CD4-positive, alpha-beta T cell treated with Interleukin-4 for 4 hours (primary cell): ENCODE measurements at regions not wholly inside any gene's neighbourhood (a gene's known extent, or its start where the extent isn't known, plus 50 kb on each side); places are given as distances from the start of the nearest gene placed in this dataset.
"Not testable (repeated sequence)": the region's sequence is repeated elsewhere in the genome, so short reads cannot be mapped to it uniquely, and the experiment has no call there.

Experiments
- DNase-seq: peaks from one replicate; pipeline ENCODE4 v3.0.0-alpha.2; 2020

DNA sequence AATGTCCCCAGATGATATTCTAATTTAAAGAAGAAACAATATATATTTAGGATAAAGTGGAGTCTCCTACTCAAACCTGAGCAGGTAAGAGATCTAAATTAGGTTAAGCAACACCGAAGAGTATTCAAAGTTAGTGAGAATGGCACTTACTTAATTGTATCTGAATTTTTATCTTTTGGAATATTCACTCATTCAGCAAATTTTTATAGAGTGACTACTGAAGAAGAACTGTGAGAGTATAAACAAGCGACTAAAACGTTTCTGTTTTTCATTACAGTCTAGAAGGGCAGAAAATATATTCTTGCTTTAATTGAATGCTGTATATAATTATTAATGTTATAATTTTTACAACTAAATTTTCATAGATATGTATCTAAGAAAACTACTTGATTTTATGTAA, 567.7 kb upstream of the TBL1XR1 start:
- no peak for DNase-seq

DNA sequence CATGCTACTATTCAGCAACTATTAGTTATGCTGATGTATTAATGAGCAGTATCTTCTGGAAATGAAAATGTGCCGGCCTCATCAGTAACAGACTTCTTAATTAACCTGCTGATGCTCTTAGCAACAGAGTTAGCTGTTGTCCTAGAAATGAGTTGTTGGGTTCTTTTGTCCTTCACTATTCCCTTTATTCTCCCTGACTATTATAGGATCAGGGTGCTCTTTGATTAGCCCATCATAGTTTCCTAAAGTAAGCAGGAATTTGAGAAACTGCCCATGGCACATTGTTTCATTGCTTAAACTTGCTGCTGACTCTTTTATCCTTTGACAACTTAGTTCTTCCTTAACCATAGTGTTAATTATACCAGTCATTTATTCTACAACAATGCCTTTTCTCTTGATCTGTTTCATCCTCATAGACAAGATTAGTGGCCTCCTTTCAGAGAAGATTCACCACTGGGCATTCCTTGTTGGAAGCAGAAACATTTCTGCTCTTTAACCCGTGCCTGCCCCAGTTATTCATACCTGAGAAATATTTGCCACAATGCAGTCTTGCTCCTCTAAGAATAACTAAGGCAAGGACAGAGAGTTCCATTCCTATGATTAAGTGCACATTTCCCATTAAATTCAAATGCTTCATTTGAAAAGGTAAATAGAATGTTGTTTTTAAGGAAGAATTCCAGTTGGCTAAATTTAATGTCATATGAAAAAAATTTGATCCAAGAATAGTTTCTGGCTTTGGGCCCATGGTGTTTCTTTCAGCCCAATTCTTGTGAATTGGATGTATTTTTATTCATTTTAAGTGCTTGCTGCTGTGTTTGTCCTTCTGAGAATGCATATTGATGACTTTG, 573.3 kb upstream of the TBL1XR1 start:
- no peak for DNase-seq

DNA sequence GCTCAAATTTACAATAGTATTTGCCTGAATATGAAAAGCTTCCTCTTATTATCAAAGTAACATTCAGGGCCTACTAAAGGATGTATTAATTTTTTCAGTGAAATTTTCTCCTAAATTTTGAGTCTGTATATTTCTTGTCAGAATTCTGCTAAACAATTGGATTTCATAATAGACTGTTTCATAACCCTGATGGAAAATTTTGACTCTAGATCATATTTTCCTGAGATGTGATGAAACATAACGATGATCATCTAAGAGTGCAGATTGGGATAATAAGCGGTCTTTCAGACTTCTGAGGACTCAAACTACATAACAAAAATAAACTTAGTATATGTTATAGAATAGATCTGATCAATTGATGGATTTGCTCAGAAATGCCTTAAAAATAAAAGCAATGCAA, 574.5 kb upstream of the TBL1XR1 start:
- no peak for DNase-seq

DNA sequence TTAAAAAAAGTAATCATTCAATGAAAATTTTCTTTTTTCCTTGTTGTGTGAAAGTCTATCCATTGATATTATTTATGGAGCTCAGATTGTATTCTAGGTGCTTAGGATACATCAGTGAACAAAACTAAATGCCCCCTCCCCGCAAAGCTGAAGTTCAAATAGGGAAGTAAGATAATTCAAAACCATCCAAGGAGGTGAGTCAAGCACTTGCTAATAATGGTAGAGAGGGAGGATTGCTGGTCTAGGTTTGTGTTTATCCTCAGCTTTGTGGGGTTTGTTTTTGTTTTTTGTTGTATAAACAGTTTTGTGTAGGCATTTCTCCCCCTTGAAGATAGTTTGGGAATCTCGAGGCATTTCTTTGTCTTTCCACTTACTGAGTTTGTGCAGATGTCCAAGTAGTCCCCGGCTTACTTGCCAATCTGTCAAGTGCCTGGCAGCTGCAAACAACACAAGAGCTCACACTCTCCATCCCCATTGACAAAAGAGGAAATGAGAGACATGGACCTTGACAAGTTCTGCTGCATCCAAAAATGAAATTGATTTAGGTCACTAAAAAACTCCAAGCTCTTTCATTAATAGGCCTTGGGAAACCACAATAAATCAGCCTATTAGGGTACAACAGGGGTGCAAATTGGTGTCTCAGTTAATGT, 575.8 kb upstream of the TBL1XR1 start:
- no peak for DNase-seq

DNA sequence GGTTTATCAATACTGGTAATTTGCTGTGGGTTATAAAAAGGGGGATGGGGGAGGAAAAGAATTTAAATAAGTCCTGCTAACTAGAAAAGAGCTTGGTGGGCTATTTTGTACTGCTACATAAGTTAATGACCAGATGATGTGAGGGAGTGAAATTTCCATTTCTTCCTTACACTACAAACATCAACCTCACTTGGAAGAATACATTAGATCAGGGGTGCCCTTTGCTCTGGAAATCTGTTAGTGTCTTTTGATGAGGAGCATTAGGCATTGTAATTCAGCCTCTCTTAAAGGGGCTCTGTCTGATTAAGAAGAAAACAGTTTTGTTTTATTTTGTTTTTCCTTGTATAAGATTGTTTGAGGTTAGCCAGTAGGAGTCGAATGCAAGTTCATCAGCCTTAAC, 576.4 kb upstream of the TBL1XR1 start:
- no peak for DNase-seq

DNA sequence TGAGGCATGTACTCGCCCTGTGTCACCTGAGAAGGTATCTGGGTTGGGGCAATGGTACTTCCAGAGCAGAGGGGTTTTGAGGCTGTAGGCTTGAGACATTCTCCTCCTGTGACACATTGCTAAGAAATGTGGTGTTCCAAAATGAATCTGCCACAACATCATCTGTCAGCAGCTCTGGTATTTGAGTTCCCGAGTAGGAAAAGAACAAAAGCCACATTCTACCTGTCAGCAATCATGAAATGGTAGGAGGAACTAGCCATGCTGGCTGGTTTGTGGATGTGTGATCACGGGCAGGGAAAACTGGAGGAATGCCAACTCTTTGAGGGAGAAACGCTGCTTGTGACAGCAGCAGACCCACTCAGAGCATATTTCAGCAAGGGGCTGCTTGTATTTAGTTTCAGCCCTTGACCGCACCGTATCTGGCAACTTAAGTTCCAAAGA, 579.4 kb upstream of the TBL1XR1 start:
- DNase-seq, result no peak

DNA sequence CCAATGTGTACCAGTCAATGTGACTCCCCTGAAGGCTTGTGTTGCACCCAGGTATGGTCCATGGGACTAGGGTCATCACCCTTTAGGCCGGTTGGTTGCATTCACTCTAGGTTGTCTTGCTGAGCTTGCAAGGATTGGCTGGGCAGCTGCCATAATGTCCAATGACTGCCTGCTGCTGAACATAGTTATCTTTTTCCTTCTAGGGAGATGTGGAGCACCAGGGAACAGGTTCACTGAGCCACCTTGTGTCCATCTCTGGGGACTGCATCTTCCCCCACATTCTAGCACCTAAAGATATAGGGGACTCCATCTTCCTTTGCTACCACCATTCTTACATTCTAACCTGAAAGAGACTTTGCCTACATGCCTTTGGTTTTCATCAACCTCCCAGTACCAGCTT, 580.4 kb upstream of the TBL1XR1 start:
- peak; percentile 26 for DNase-seq

DNA sequence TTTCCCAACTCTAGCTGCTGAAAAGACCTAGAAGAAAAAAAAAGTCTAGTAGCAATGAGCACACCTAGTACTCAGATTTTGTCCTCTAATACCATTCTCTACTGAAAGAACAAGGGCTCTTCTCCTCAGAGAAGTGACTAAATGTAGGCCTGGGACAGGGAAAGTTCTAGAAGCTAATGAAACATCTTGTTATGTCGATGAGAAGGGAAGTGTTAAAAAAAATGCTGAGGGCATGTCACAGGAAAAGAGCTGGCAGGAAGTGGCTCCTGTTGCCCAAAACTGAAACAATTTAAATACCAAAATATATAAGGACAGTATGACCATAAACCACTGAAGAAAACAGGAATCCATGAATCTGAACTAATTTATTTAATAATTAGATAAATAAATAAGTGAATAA, 581.4 kb upstream of the TBL1XR1 start:
- DNase-seq, result peak; percentile 43

DNA sequence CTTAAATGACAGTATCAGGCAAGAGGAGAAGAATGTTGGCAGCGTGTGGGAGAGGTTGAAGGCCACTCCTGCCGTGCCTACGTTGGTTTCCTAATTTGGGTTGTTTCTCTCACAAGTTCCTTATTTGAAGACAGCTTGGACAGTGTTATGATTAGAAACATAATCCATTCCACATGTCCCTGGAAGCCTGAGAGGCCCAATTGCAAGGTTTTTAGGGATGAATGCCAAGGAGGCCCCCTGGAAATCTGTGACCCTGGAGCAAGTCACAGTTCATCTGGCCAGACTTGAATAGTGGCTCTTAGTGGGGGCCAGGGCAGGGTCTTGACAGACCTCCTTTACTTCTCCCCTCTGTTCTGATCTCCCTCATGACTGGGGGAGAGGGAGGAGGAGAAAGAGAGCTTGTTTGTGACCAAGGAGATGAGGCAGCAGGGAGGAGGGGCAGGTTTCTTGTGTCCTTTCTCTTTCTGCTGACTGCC, 584.4 kb upstream of the TBL1XR1 start:
- DNase-seq, result no peak

DNA sequence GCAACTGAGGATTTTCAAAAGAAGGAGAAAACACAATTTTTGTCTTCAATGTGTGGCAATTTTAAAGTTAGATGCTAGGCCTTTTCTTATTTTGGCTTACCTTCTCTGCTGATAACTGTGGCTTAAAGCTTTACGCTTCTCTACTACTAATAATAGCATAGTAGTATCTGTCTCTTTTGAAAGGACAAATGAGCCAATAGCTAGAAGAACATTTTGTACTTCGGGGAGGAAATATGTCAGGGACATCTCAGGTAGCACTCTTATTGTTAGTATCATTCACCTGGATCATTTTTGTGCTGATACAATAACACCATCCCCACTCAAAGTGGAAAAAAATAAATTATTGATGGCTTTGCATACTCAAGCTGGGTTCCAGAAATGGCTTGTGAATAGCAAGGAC, 586.1 kb upstream of the TBL1XR1 start:
- no peak for DNase-seq

DNA sequence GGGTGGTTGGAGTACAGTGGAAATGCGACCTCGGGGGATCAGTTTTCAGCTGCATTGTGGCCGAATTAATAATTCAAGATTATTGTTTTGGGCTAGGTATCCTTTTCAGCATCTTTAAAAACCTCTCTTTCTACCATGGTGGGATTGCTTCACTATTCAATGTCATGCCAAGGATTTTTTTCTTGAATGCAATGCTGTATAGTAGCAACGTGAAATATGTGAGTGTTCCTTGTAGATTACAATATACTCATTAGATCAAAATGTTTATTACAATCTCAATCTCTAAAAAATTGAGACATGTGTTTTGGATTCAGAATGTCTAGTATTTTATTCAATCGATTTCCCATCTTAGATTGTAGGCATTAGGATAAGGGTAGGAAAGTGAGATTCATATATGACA, 586.5 kb upstream of the TBL1XR1 start:
- no peak for DNase-seq

DNA sequence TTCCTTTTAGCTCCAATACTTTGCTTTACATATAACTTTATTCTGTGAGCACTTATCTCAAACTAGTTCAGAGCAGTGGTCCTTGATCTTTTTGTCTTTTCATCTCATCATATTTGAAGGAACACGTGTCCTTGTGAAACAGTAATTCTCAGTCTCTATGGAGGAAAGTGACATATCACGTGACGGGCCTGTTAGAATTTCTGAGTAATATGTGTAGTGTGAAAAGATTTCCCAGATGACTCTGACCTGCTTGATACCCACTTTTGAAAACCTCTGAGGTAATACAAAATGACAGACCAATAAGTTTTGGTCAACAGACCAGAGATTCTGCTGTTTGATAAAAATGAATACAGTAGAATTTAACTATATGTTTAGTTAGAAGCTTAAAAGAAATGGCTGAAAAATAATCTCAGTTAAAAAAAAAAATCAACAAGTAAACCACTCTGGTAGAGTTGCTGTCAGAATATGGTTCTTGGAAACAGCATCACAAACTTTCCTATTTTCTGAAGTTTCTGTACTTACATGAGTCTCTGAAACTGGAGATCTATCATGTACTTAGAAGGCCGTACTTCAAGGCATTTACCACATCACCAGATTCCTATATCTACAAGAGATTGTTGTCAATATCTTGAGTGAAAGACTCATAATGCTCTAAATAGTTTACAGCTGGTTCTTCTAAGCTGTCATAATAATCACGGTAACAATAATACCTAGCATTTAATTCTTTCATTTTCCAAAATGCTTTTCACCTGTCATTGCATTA, 590.2 kb upstream of the TBL1XR1 start:
- peak; percentile 36 for DNase-seq

DNA sequence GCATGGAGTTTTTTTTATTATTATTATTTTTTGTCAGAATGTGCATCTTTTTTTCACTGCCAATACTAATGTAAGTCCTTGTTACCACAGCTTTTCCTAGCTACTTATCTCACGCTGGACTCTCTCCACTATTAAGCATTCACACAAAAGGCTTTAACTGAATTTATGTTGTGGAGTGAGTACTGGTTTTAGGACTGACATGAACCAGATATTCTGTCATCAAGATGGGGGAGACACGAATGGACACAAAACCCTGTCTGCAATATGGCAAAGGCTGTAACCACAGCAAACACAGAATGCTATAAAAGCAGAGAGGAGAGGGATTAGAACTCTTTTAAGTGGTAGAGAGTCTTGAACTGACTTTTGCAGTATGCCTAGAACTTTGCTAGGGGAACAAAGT, 592.2 kb upstream of the TBL1XR1 start:
- no peak for DNase-seq

DNA sequence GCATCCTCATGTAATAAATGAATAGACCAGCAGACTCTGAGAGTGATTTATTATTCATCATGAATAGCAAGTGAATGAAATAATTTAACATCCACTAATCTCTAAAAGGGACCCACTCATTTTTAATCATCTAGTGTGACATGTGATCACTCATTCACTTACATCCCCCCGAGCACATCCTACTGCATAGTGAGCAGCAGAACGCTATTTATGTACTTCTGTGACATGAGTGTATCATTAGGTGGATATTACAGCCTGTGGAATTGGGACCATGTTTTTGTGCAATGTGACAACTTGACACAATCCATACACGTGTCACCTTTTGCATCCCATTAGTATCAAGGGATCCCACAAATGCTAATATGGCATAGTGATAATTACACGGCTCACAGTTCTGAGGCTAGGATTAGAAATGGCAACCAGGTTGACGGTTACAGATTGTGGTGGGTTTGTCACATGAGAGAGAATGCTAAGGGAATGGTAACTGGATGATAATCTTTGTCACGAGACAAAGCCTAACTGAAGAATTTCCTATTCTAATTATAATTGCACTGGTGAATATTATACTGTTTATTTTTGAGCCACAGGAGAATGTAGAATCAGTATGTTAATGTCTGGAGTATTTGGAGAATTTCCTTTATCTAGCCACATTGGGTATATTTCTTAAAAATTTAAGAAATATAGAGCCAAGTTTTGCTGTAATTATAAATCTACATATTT, 595.2 kb upstream of the TBL1XR1 start:
- no peak for DNase-seq

DNA sequence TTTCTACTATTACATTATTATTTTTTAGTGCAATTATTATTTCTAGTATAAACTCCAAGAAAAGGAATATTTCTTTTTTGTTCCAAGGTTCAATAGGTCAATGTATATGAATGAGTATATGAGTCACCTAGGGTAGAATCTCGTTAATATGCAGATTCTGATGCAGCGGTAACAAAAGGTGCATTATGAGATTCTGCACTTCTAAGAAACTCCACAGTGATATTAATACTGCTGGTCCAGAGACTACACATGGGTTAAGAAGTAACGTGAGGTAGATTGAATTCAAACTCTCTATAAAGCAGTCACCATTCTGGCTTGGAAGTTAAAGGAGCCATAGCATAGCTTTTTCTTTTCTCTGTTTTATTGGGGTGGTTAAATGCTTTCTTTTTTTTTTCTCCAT, 596.2 kb upstream of the TBL1XR1 start:
- no peak for DNase-seq

DNA sequence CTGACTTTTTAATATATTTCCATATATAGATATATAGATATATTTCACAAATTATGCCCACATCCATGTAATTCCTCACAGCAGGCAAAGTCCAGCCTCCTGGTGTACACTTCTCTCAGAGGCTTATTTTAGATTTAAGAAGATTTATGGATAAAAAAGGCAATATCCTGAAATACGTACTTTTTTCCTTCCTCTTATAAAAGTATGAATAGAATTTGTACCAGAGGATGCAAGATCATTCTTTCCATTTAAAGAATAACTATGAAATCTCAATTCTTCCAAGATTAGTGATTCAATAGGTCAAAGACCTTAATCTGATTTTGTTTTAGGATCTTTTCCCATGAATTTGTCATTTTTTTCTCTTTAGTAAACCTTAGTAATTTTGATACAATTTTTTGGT, 597.9 kb upstream of the TBL1XR1 start:
- no peak for DNase-seq

DNA sequence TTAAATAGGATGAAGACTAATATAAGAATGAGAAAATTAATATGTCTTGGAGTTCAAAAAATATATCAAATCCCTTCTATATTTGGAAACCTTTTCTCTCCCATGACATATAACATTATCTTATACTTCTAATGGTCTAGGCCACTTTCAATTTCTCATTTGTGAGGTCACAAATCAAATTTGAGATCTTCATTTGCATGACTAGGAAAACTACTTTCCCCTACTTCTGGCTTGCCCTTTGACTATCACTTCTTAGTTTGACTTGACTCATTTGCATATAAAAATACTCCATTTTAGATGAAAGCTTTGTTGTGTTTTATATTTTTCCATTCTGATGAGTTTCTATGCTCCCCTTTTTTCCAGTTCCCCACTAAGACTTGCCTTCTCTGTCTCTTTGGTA, 598.6 kb upstream of the TBL1XR1 start:
- DNase-seq, result no peak

DNA sequence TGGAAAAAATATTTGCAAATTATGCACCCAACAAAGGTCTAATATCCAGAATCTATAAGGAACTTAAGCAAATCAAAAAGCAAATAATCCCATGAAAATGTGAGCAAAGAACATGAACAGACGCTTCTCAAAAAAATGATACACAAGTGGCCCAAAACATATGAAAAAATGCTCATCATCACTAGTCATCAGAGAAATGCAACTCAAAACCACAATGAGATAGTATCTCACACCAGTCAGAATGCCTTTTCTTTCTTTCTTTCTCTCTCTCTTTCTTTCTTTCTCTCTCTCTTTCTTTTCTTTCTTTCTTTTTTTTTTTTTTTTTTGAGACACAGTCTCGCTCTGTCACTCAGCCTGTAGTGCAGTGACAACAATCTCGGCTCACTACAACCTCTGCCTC, 602.9 kb upstream of the TBL1XR1 start:
- not testable (repeated sequence) for DNase-seq

DNA sequence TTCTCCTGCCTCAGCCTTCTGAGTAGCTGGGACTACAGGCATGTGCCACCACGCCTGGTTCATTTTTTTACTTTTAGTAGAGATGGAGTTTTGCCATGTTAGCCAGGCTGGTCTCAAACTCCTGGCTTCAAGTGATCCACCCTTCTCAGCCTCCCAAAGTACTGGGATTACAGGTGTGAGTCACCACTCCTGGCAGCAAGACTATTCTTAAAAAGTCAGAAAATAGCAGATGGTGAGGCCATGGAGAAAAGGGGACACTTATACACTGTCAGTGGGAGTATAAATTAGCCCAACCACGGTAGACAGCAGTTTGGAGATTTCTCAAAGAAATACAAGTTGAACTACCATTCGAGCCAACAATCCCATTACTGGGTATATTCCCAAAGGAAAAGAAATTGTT, 603.3 kb upstream of the TBL1XR1 start:
- no peak for DNase-seq

DNA sequence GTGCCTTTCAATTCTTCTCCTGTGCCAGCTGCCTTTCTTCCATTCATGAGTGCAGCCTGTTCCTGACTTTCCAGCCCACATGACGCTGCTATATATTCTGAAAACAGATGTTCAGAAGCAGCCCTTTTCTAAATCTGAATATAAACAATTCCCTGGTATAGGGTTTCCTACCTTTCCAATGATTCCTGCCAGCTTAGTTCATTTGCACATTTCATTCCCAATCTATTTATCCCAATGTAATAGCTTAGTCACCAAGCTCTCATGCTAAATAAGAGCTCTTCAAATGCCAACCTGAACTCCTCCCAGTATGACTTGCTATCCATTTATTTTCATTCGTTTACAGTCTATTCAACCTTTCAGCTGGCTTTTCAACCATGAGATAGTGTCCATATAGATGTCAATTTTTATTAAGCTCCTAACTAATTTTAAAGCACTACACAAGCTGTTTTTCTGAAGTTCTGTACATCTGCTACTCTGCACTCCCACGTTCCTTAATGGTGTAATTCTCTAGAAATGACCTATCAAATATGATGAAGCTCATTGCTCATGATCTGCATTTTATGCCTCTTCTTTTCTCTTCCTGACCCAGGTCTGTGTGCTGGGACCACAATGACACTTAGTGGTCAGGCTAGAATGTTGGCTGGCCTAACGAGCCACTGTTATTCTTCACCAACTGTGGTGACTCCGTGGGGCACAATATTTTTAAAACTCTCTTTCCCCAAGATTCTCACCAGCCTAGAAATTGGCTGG, 605.0 kb upstream of the TBL1XR1 start:
- no peak for DNase-seq

DNA sequence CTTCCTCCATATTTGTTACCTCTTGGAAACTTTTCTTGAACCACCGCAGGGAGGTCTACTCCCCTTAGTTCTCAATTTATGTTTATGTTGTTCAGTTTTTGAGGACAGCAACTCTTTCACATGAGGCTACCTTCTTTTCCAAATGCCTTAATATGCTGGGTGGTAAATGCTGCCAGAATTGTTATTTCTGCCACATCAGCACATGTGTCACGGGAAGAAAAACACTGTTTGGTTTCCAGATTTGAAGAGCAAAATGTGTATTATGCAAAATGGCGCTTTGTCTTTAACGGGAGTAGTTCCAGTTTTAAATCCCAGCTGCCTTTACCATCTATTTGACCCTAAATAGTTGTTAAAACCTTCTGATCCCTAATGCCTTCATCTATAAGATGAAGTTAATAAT, 606.2 kb upstream of the TBL1XR1 start:
- DNase-seq, result no peak

DNA sequence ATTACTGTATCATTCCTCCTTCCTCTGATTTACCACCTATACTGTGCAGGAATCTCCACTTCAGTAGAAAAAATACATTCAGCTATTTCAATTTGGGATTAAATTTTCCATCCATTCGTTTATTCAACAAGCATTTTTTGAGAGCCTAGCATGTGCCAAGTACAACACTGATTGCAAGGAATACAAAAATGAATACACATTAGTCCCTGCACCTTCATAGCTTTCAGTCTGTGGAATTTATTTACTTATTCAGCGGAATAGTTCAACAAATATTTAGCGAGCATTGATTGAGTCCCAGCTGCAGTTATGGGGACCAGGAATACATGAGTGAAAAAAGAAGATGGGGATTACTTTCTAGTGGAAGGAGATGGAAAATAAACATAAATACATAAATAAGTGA, 606.8 kb upstream of the TBL1XR1 start:
- DNase-seq, result no peak
